AG04450 (cell line): ENCODE measurements at regions not wholly inside any gene's neighbourhood (a gene's known extent, or its start where the extent isn't known, plus 50 kb on each side); places are given as distances from the start of the nearest gene placed in this dataset.

Experiments used
- CTCF ChIA-PET: fragments of 300-600, 350-600 bp; formaldehyde crosslinking; extraction: SDS; loops from one replicate; lab custom pipeline; 2022; ENCODE audit warnings: antibody characterized with exemption, inconsistent platforms; lab: Charles Lee
- POLR2A ChIA-PET: fragments of 350-600 bp; formaldehyde crosslinking; extraction: SDS; loops from one replicate; lab custom pipeline; 2021; ENCODE audit warnings: antibody characterized with exemption, inconsistent platforms; lab: Yijun Ruan, JAX
- DNase-seq: peaks from one replicate; pipeline ENCODE4 v3.0.0-alpha.2; 2011; ENCODE audit warnings: low read depth, low spot score
- H3K27ac ChIP-seq: one replicate; pipeline ENCODE4 v1.5.1; 2012; ENCODE audit warnings: low read depth, low read length, control low read depth
- H3K27me3 ChIP-seq: one replicate; pipeline ENCODE4 v1.6.0; 2012; ENCODE audit warnings: low read length; ENCODE audit not compliant: control insufficient read depth, insufficient read depth
- H3K4me3 ChIP-seq: 2 replicates; pipeline ENCODE4 v1.5.1; 2011; ENCODE audit warnings: mild to moderate bottlenecking, low read depth, low read length, control low read depth
- H3K9me3 ChIP-seq: 2 replicates; pipeline ENCODE4 v1.5.1; 2012; ENCODE audit warnings: low read length; ENCODE audit not compliant: control insufficient read depth, insufficient read depth
- TF ChIP-seq, protein P1 (sequence below): IDR thresholded peaks from 2 replicates; pipeline ENCODE4 v1.5.1; 2011; ENCODE audit warnings: low read depth, low read length, control low read depth, inconsistent platforms

DNA sequence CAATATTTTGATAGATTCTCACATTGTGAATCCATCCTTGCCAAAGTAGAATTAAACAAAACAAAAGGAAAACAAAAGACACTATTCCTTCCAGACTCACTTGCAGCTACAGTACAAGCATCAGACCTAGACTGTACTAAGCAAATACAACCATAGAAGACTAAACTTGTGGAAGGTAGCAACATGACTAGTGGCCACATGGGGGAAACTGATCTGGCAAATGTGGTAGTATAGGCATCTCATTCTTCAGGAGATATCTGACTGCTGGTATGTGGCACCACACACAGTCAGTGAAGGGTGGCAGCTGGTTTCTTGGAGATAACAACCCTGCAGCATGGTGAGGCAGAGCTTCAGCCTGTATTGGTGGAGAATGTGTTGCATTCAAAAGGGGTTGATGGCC, 81.0 kb upstream of the ACVR2A start:
- no peak for DNase-seq
- ChIA-PET POLR2A (no interaction called here), CTCF (no interaction called here)
- Histone ChIP-seq H3K9me3 (no peaks in the 10 kb centered on the region), H3K4me3 (no peak overlapping the region), H3K27me3 (no peaks in the 10 kb centered on the region), H3K27ac (no peak overlapping the region)
- TF ChIP-seq, protein P1, sequence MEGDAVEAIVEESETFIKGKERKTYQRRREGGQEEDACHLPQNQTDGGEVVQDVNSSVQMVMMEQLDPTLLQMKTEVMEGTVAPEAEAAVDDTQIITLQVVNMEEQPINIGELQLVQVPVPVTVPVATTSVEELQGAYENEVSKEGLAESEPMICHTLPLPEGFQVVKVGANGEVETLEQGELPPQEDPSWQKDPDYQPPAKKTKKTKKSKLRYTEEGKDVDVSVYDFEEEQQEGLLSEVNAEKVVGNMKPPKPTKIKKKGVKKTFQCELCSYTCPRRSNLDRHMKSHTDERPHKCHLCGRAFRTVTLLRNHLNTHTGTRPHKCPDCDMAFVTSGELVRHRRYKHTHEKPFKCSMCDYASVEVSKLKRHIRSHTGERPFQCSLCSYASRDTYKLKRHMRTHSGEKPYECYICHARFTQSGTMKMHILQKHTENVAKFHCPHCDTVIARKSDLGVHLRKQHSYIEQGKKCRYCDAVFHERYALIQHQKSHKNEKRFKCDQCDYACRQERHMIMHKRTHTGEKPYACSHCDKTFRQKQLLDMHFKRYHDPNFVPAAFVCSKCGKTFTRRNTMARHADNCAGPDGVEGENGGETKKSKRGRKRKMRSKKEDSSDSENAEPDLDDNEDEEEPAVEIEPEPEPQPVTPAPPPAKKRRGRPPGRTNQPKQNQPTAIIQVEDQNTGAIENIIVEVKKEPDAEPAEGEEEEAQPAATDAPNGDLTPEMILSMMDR: no peak

DNA sequence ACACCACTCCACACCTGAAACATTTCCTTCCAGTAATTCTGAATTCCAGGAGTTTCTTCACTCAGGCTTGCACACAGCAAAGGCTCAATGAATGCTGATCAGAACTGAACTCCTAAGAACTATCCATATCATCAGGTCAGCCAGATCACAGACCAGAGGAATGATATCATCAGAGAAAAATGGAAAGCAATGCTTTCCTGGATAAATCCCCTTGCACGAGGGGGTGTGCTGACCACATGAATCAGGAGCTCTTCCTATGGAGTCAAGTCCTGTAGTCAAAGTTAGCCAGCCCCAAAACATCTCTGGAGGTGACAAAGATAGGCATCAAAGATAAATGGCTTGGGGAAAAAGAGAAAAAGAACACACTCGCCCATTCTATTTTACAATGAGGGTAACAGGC, 83.8 kb upstream of the ACVR2A start:
- ChIA-PET CTCF (no interaction called here), POLR2A (no interaction called here)
- no peak for DNase-seq
- TF ChIP-seq, protein P1: no peak
- no peak overlapping the region for H3K27ac ChIP-seq
- no peaks in the 10 kb centered on the region for H3K9me3 ChIP-seq
- no peak overlapping the region for H3K4me3 ChIP-seq
- no peaks in the 10 kb centered on the region for H3K27me3 ChIP-seq

DNA sequence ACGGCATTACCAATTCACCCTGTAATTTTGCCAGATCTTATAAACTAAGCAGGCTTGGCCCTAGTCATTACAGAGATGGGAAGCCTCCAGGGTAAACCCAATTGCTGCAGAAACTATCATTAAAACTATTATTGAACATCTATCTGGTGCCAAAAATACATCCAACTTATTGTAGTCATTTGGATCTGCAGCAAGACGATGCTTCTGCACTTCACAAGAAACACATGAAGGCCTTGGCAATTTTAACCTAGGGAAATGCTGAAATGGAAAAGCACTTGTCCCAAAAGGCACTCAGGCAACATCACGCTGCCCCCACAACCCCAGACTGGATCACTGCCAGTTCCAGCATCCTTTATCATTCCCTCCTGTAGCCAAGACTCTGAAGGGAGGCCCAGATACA, 85.3 kb upstream of the ACVR2A start:
- ChIA-PET CTCF (no interaction called here), POLR2A (no interaction called here)
- no peak overlapping the region for H3K27ac ChIP-seq
- TF ChIP-seq, protein P1: no peak
- H3K27me3 ChIP-seq: no peaks in the 10 kb centered on the region
- no peak overlapping the region for H3K4me3 ChIP-seq
- DNase-seq: no peak
- no peaks in the 10 kb centered on the region for H3K9me3 ChIP-seq

DNA sequence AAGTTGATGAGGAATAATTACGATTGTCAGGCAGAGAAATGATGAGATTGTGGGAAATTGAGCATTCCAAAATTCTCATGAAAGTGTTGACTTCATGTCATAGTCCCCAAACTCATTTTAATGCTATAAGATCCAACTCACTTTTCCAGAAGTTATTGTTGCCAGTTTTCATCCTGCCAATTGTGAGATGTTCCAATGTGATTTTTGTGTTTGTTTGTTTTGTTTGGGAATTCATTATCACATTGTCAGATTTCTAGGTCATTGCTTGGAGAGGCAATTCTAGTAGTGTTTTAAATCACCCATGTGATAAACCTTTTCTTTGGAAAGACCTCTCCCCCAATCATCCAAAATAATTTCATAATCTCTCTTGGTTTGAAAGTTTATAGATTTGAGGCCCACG, 86.0 kb upstream of the ACVR2A start:
- Histone ChIP-seq H3K27me3 (no peaks in the 10 kb centered on the region), H3K27ac (no peak overlapping the region), H3K4me3 (no peak overlapping the region), H3K9me3 (no peaks in the 10 kb centered on the region)
- CTCF ChIA-PET: no interaction called here
- TF ChIP-seq, protein P1: no peak
- POLR2A ChIA-PET: no interaction called here
- DNase-seq: no peak

DNA sequence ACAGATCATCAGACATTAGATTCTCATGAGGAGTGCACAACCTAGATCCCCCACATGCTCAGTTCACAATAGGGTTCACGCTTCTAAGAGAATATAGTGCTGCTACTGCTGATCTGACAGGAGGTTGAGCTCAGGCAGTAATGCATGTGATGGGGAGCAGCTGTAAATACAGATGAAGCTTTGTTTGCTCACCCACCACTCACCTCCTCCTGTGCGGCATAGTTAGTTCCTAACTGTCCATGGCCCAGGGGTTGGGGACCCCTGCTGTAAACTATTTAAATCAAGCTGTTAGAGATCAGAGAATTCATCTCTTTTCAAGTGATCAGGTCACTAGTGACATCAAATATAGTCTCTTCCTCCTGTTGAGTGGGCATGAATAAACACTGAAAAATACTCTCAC, 88.8 kb upstream of the ACVR2A start:
- Histone ChIP-seq H3K27ac (no peak overlapping the region), H3K4me3 (no peak overlapping the region), H3K27me3 (no peaks in the 10 kb centered on the region), H3K9me3 (no peaks in the 10 kb centered on the region)
- ChIA-PET CTCF (no interaction called here), POLR2A (no interaction called here)
- TF ChIP-seq, protein P1: no peak
- DNase-seq: no peak
